Right cardiac atrium (tissue), 5 donors: ENCODE measurements at regions not wholly inside any gene's neighbourhood (a gene's known extent, or its start where the extent isn't known, plus 50 kb on each side); places are given as distances from the start of the nearest gene placed in this dataset.

Source experiments
- ATAC-seq, 2 donors: fragments of 200-7000 bp; cut with Tn5 transposase; one replicate each; pipeline versions ENCODE4 v1.8.0 to v1.9.1; 2020; ENCODE audit warnings: moderate library complexity in 2 of 2, mild to moderate bottlenecking in 1 of 2
- DNase-seq, 3 donors: peaks; one replicate each; pipeline ENCODE4 v3.0.0-alpha.2; 2020
- H3K27ac ChIP-seq: one replicate; pipeline ENCODE4 v1.5.1; 2013; ENCODE audit warnings: mild to moderate bottlenecking, low read length, control low read depth, moderate library complexity
- H3K27me3 ChIP-seq: one replicate; pipeline ENCODE4 v1.6.1; 2013; ENCODE audit not compliant: control insufficient read depth, insufficient read depth
- H3K4me1 ChIP-seq: one replicate; pipeline ENCODE4 v1.6.1; 2013; ENCODE audit warnings: low read length; ENCODE audit not compliant: control insufficient read depth, insufficient read depth
- H3K4me3 ChIP-seq: one replicate; pipeline ENCODE4 v1.5.1; 2013; ENCODE audit warnings: low read length, control low read depth
- H3K9me3 ChIP-seq: one replicate; pipeline ENCODE4 v1.6.1; 2013; ENCODE audit warnings: low read length; ENCODE audit not compliant: control insufficient read depth
- WGBS: extraction: QIAGEN DNeasy Blood & Tissue Kit; methylation state at CpG from one replicate; pipeline ENCODE4 v1.1.7; 2013; 5-methylcytosine and 5-hydroxymethylcytosine counted together
- intact Hi-C, 4 donors: fragments of 100-400 bp; cut with DNase I; formaldehyde crosslinking; loops; one replicate each; pipeline versions ENCODE4 v1.11.0 to v1.14.0; 2022 to 2023
- donor health status: healthy with polysubstance abuse.
- donor health status: DM: no; HTN: yes; CAD: no.
- donor health status: DM: no; HTN: no; CAD: no.
- donor health status: DM: no; HTN: yes; CAD: no; lungs with severe emphysema.
- donor health status: DM: yes; HTN: yes; CAD: no.

DNA sequence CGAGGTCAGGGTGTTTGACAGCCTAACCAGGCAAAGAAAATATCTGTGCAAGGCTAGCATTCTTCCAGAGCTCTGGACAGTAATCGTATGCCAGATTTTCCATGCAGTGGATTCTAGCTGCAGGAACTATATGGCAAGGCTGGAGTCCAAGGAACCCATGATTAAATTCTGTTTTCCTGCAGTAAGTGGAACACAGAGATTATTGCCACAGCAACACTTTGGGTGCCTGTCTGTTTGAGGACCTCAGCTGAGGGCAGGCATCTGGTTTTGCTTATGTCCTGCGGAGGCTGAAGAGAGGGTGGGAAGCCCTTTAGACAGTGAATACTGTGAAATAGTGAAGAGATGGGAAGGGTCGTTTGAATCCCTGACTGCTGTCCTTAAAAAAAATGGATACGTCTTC lies 104.4 kb downstream of the DAD1 start:
- ATAC-seq (peak; percentile 76 to 78), DNase-seq (peak in 1 of 3 donors; percentile 62)
- 30% methylated on average over 5 of the region's 5 CpGs for WGBS
- intact Hi-C loops: no loop called here
- no peak overlapping the region for H3K4me3 ChIP-seq
- no peaks in the 10 kb centered on the region for H3K27me3 ChIP-seq
- H3K4me1 ChIP-seq: peaks cover 16% of the 10 kb centered on the region
- peak overlapping the region; percentile 87 for H3K27ac ChIP-seq
- H3K9me3 ChIP-seq: no peaks in the 10 kb centered on the region

GRCh38 chr14:22483863-22484593 lies 105.0 kb downstream of the DAD1 start:
- Histone ChIP-seq H3K4me3 (no peak overlapping the region), H3K4me1 (peaks cover 16% of the 10 kb centered on the region), H3K27me3 (no peaks in the 10 kb centered on the region), H3K9me3 (no peaks in the 10 kb centered on the region), H3K27ac (peak overlapping the region; percentile 87)
- intact Hi-C loops: no loop called here
- peak; percentile 10 to 15 for ATAC-seq
- no peak for DNase-seq
- WGBS: 55% methylated on average over 10 of the region's 10 CpGs

GRCh38 chr14:22482782-22483553 lies 106.1 kb downstream of the DAD1 start:
- 64% methylated on average over 6 of the region's 6 CpGs for WGBS
- intact Hi-C loops: no loop called here

DNA sequence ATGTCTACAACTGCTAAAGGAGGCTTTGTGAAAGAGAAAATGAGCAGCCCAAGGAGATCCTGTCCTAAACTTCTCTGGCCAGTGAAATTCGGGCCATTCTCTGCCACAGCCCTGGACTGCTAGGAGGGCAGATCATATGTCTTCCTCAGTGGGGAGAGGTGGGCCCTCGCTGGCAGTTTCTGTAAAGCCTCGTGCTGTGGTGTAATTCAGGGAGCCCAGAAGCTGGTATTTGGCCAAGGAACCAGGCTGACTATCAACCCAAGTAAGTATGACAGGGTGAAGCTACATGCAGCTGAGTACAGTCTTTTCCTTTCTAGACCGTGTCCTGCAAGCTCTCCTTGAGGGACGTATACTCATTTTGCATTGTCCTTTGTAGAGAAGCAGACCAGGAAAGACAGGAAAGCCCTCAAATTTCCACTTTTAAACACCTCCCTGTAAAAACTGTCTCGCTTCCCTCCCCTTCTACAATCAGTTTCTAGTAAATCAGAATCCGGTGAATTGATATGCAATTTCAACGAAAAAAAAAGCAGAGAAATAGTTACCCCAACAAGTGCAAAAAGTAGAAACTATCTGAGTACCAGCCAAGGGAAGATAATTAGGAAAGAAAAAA lies 106.8 kb downstream of the DAD1 start:
- peak; percentile 17 to 18 for ATAC-seq
- intact Hi-C loops: no loop called here
- 41% methylated on average over 8 of the region's 8 CpGs for WGBS
- H3K27me3 ChIP-seq: no peaks in the 10 kb centered on the region
- H3K9me3 ChIP-seq: no peaks in the 10 kb centered on the region
- peaks cover 20% of the 10 kb centered on the region for H3K4me1 ChIP-seq
- DNase-seq: no peak
- no peak overlapping the region for H3K4me3 ChIP-seq
- peak overlapping the region; percentile 70 for H3K27ac ChIP-seq

More at GRCh38 chr14:22482782-22483553, 106.1 kb downstream of the DAD1 start:
- Histone ChIP-seq H3K9me3 (no peaks in the 10 kb centered on the region), H3K4me3 (no peak overlapping the region), H3K27ac (no peak overlapping the region), H3K4me1 (peaks cover 21% of the 10 kb centered on the region), H3K27me3 (no peaks in the 10 kb centered on the region)
- DNase-seq (no peak), ATAC-seq (no peak)

DNA sequence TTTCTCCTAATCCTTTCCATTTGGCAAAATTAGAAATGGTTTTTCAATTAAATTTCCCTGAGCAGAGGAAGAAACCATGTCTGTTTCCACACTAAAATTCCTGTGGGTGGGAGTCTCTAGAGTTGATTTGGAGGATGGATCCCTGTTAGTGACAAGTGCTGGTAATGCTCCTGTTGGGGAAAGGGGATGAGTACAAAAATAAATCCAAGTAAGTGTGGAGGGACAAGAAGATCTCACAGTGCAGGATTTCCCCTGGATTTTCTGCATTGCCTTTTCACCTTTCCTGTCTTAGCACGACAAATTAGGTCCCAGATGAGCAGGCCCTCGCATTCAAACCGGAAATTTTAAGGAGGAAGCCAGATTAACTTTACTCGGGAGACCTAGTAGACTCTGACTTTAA lies 107.5 kb downstream of the DAD1 start:
- Histone ChIP-seq H3K9me3 (no peaks in the 10 kb centered on the region), H3K4me1 (peaks cover 20% of the 10 kb centered on the region), H3K4me3 (no peak overlapping the region), H3K27ac (no peak overlapping the region), H3K27me3 (no peaks in the 10 kb centered on the region)
- no peak for ATAC-seq
- WGBS: 23% methylated on average over 4 of the region's 4 CpGs
- no peak for DNase-seq
- intact Hi-C loops: no loop called here

DNA sequence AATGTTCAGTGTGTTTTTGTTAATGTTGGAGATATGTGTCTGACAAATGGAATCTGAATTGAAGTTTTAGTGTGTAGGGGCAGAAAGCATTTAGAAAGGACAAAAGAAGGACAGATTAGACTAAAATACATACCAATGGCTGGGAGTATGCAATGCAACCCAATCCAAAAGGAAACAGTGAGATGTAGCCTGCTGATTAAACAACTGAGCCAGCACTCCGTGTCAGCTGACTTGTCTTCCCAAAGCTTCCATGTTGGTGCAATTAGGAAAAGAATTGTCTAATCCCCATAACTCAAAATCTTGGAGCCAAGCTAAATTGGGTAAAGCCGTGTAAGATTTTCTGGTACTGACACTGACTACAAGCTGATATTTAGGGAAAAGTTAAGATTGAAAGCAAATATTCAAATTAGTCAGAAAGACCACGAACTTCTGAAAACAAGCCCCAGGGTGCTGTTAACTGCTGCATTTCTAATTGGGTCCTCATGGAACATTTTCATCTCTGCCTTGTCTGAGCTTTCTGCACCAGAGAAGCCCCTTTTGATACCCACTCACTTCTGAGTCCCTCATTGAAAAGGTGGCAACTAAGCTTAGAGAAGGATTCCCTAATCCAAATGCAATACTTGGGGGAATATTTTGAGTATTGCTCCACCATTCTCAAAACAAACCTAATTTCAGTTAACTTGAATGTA lies 109.1 kb downstream of the DAD1 start:
- Histone ChIP-seq H3K4me3 (no peak overlapping the region), H3K27me3 (no peaks in the 10 kb centered on the region), H3K9me3 (no peaks in the 10 kb centered on the region), H3K27ac (no peak overlapping the region), H3K4me1 (peaks cover 25% of the 10 kb centered on the region)
- 53% methylated on average over 3 of the region's 3 CpGs for WGBS
- ATAC-seq (no peak), DNase-seq (no peak)
- intact Hi-C loops: no loop called here

GRCh38 chr14:22479132-22479531 lies 109.9 kb downstream of the DAD1 start:
- ATAC-seq: no peak
- H3K9me3 ChIP-seq: no peaks in the 10 kb centered on the region
- H3K4me3 ChIP-seq: no peak overlapping the region
- no peak for DNase-seq
- H3K4me1 ChIP-seq: peaks cover 25% of the 10 kb centered on the region
- H3K27me3 ChIP-seq: no peaks in the 10 kb centered on the region
- H3K27ac ChIP-seq: no peak overlapping the region
- WGBS: 61% methylated on average over 6 of the region's 6 CpGs
- intact Hi-C loops: no loop called here

DNA sequence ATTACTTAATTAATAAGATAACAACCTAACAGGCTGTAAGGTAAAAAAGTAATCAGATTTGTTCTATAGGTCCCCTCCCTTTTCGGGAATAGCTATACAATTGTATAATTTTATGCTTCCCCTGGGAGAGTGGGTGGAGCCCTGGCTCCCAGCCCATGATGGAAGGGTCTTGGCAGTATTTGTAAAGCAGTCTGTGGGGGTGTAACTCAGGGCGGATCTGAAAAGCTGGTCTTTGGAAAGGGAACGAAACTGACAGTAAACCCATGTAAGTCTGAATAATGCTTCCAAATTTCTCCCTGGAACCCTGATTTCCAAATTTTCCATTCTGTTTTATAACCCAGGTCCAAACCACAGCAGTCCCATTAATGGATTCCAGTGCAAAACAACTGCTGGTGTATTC lies 110.4 kb downstream of the DAD1 start:
- Histone ChIP-seq H3K4me3 (no peak overlapping the region), H3K27ac (no peak overlapping the region), H3K27me3 (no peaks in the 10 kb centered on the region), H3K4me1 (peaks cover 25% of the 10 kb centered on the region), H3K9me3 (no peaks in the 10 kb centered on the region)
- peak; percentile 52 to 69 (median 68) for DNase-seq
- 23% methylated on average over 3 of the region's 3 CpGs for WGBS
- intact Hi-C loops: no loop called here
- peak in 1 of 2 donors; percentile 63 for ATAC-seq

GRCh38 chr14:22478247-22478646 lies 110.8 kb downstream of the DAD1 start:
- no peaks in the 10 kb centered on the region for H3K27me3 ChIP-seq
- no peak for DNase-seq
- 77% methylated on average over 4 of the region's 4 CpGs for WGBS
- intact Hi-C loops: no loop called here
- H3K4me3 ChIP-seq: no peak overlapping the region
- H3K9me3 ChIP-seq: no peaks in the 10 kb centered on the region
- ATAC-seq: no peak
- H3K4me1 ChIP-seq: peaks cover 25% of the 10 kb centered on the region
- no peak overlapping the region for H3K27ac ChIP-seq

DNA sequence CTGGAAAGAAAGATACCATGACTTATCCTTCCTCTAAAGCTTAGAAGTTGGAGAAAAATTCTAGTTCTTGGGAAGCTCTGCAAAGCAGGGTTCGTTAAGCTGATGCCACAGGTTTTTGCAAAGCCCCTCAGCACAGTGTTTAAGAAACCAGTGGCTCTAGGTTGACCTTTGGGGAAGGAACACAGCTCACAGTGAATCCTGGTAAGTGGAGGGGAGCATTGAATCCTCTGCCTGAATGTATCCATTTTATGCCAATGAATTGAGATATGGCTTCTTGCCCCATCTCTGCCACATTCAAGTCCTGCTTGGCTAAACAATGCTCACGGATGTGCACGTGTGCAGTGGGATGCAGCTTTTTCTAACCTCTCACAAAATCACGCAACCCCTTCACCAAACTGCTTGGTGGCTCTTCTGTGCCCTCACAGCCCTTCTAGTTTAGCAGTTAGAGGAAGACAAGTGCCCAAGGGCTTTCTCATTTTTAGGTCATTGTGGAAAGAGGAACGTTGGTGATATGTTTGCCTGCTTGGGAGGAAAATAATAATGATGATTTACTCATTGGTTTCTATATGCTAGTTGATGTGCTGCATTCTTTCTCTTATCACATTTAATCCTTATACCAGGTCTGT lies 111.3 kb downstream of the DAD1 start:
- Histone ChIP-seq H3K27me3 (no peaks in the 10 kb centered on the region), H3K9me3 (no peaks in the 10 kb centered on the region), H3K4me3 (no peak overlapping the region), H3K27ac (no peak overlapping the region), H3K4me1 (peaks cover 29% of the 10 kb centered on the region)
- WGBS: 80% methylated on average over 5 of the region's 5 CpGs
- intact Hi-C loops: no loop called here
- DNase-seq (no peak), ATAC-seq (no peak)
